Upper lobe of left lung (tissue), 4 donors: ENCODE measurements at regions not wholly inside any gene's neighbourhood (a gene's known extent, or its start where the extent isn't known, plus 50 kb on each side); places are given as distances from the start of the nearest gene placed in this dataset.

Source experiments
- CTCF ChIP-seq, 6 experiments: fragments of 450-650 bp in 4 of 6; fragments of 200-600 bp in 2 of 6; sonication (generic) in 2 of 6; IDR thresholded peaks; one replicate each; pipeline ENCODE4 v1.5.1; 2016 to 2019; ENCODE audit warnings: antibody characterized with exemption in 6 of 6
- EP300 ChIP-seq, 4 donors: sonication (generic); formaldehyde crosslinking; IDR thresholded peaks; one replicate each; pipeline ENCODE4 v1.5.1; 2017; ENCODE audit warnings: antibody characterized with exemption in 4 of 4, control low read depth in 2 of 4

DNA sequence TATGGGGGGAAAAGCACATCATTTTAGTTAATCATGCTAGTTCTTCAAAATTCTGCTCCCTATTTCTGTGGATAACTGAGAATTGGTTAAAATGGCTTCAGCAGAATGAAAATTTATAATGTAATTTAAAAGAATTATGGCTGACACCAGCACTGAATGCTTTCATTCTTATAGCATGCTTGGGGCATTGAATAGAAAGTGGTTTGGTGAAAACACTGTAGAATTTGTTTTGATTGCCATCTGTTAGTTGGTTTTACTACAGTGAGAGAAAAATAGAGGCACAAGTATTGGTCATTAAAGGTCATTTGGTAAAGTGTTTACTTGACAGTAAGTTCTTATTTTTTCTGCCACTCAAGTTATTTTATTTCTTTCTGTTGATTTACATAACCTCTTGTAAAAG, 70.8 kb downstream of the PRORP start:
- TF ChIP-seq CTCF (IDR thresholded peaks at IDR 0.05) (no peak), EP300 (IDR thresholded peaks at IDR 0.05) (no peak)
